ENCODE measurements at regions not wholly inside any gene's neighbourhood (a gene's known extent, or its start where the extent isn't known, plus 50 kb on each side); places are given as distances from the start of the nearest gene placed in this dataset.

DNA sequence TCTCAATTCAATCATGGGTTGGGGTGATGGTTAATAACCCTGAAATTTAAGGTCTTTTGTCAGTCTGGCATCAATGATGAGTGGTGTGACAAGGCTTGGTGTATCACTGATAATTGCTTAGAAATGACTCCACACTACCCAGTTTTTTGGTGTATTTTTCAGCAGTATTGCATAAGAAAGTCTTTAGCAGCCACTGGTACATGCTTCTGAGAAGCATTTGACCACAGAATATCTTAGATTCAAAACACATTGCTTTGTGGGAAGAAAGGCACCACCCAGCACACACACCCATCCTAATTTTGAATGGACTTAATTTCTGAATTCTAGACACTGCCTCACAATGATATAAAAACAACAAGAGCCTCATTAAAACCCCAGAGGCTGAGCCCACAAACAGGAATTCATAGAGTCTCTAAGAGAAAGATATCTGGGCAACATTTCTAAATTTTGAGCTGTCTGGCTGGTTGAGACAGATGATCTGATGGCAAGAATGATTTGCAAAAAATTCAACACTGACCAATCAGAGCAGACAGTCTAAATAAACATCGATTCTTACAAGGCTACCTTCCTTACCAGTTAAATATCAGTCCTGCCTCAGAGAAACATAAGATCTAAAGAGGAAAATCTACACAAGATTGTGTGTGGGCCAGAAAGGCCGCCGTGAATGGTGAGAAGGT, 114.7 kb upstream of the CYP1B1 start:
- Mint-ChIP-seq H3K9me3 (no peaks in the 10 kb centered on the region), H3K27ac (no peak overlapping the region), H3K27me3 (peaks cover 9% of the 10 kb centered on the region), H3K4me1 (peaks cover 6% of the 10 kb centered on the region), H3K4me3 (no peak overlapping the region), H3K36me3 (no peaks in the 10 kb centered on the region)
- no peak for ATAC-seq

DNA sequence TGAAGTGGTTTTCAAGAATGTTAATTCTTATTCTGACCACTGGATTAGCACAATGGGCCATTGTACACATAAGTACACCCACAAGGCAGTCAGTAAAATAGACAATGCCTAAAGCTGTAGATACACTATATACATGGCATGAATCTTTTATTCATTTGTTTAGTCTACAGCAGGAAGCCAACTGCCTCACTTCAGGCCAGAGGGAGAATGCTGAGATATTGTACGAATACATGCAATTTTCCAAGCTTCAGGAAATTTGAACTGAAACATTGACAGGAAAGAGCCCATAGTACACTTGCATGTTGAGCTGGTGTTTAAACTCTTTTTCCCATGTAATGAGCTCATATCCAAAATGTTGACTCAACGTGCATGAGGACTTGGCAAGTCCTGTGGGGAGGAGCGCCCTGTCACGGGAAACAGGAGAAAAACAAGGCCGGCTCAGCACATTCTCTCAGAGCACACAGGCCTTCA, 111.6 kb upstream of the CYP1B1 start:
- H3K27me3 Mint-ChIP-seq: peaks cover 9% of the 10 kb centered on the region
- no peak for ATAC-seq
- peaks cover 22% of the 10 kb centered on the region for H3K4me1 Mint-ChIP-seq
- H3K27ac Mint-ChIP-seq: no peak overlapping the region
- no peak overlapping the region for H3K4me3 Mint-ChIP-seq
- no peaks in the 10 kb centered on the region for H3K9me3 Mint-ChIP-seq
- no peaks in the 10 kb centered on the region for H3K36me3 Mint-ChIP-seq

DNA sequence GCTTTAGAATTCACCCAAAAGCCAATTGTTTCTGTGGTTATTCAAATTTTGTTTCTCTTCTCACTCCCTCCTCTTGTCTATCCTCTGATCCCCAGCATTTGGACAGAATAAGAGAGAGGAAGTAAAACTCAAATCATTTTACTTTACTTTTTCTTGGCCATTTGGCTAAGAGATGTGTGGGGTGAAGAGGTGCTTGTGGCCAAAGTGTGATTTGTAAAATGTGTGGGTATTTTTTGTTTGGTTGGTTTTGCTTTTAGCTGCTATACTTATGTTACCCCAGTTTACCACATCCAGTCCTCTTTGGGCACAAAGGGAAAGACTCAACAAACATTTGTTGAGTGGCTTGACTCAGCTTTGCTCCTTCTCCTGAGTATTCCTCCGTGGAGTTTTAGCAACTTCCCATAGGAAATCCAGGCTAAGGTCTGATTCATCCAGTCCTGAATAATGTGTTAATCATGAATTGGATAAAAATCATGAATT, 109.1 kb upstream of the CYP1B1 start:
- Mint-ChIP-seq H3K27me3 (peaks cover 18% of the 10 kb centered on the region), H3K36me3 (no peaks in the 10 kb centered on the region), H3K9me3 (no peaks in the 10 kb centered on the region), H3K4me1 (peaks cover 22% of the 10 kb centered on the region), H3K4me3 (no peak overlapping the region), H3K27ac (peak overlapping the region; percentile 38)
- ATAC-seq: peak; percentile 91

DNA sequence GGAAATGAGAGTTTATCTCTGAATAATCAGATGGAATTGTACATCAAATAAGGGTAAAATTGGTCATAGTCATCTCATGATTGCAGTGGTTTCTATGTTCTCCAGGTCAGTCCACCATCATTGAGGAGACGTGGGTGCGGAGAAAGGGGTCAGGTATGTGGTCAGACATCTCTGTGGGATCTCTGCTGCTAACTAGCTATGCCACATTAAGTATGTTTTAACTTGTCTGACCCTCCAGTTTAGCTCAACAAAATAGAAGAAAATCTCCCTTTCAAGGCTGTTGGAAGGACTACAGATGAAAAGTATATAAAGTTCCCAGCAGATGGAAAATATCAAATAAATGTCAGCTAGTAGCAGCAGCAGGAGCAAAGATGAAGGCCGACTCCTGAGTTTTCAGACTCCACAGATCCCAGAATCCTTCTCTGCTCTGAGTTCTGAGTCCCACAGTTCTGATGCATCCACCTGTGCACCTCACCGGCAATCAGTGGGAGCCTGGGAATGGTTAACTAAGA, 106.6 kb upstream of the CYP1B1 start:
- H3K9me3 Mint-ChIP-seq: no peaks in the 10 kb centered on the region
- no peaks in the 10 kb centered on the region for H3K36me3 Mint-ChIP-seq
- no peak for ATAC-seq
- peaks cover 21% of the 10 kb centered on the region for H3K27me3 Mint-ChIP-seq
- no peak overlapping the region for H3K4me3 Mint-ChIP-seq
- H3K4me1 Mint-ChIP-seq: peaks cover 31% of the 10 kb centered on the region
- H3K27ac Mint-ChIP-seq: no peak overlapping the region

DNA sequence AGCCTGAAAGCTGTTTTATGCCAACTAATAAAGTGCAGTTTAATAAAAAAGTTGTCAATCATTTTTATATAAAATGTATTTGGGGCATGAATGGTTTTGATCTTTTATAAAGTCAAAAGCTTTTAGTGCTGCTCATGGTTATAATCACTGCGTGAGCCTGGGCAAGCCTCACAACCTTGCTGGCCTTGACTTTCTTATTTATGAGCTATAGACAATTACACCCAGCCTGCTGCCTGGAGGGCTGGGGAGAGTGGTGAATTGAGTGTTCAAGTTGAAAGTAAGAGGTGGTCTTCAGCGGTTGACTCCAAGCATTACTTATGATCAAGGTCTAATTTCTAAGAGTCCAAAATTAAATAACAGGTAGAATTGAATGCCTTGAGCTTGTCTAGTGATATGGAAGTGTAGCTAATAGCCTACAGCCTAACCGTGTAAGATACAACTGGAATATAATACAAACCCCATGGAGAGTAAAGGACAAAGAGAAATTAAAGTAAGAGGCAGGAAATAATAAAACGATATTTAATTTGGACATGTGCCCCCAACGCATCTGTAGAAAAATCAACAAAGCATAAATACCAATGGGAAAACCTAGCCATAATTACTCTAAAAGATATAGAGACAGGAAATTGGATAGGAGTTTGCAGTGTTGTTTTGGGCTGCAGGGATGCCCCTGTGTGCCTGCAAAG, 106.0 kb upstream of the CYP1B1 start:
- peaks cover 21% of the 10 kb centered on the region for H3K27me3 Mint-ChIP-seq
- H3K27ac Mint-ChIP-seq: no peak overlapping the region
- H3K4me1 Mint-ChIP-seq: peaks cover 31% of the 10 kb centered on the region
- H3K4me3 Mint-ChIP-seq: no peak overlapping the region
- H3K36me3 Mint-ChIP-seq: no peaks in the 10 kb centered on the region
- ATAC-seq: no peak
- H3K9me3 Mint-ChIP-seq: no peaks in the 10 kb centered on the region

DNA sequence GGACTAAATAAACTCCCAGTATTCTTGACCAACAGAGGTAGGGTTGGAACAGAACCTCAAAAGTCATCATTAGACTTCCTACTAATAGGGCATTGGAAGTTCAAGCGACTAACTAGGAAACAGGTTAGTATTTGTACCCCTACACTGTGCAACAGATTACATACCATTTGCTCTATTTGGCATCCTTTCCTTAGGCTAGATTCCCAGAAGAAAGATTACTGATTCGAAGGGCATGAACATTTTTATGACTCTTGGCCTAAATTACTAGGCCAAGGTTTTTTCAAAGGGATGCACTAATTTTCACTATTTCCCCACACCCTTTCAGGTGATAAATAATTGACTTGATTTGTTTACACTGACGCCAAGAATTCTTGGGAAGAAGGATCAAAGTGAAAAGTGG, 104.8 kb upstream of the CYP1B1 start:
- no peak overlapping the region for H3K27ac Mint-ChIP-seq
- peaks cover 21% of the 10 kb centered on the region for H3K27me3 Mint-ChIP-seq
- H3K36me3 Mint-ChIP-seq: no peaks in the 10 kb centered on the region
- no peak overlapping the region for H3K4me3 Mint-ChIP-seq
- peaks cover 26% of the 10 kb centered on the region for H3K4me1 Mint-ChIP-seq
- no peaks in the 10 kb centered on the region for H3K9me3 Mint-ChIP-seq
- ATAC-seq: no peak

DNA sequence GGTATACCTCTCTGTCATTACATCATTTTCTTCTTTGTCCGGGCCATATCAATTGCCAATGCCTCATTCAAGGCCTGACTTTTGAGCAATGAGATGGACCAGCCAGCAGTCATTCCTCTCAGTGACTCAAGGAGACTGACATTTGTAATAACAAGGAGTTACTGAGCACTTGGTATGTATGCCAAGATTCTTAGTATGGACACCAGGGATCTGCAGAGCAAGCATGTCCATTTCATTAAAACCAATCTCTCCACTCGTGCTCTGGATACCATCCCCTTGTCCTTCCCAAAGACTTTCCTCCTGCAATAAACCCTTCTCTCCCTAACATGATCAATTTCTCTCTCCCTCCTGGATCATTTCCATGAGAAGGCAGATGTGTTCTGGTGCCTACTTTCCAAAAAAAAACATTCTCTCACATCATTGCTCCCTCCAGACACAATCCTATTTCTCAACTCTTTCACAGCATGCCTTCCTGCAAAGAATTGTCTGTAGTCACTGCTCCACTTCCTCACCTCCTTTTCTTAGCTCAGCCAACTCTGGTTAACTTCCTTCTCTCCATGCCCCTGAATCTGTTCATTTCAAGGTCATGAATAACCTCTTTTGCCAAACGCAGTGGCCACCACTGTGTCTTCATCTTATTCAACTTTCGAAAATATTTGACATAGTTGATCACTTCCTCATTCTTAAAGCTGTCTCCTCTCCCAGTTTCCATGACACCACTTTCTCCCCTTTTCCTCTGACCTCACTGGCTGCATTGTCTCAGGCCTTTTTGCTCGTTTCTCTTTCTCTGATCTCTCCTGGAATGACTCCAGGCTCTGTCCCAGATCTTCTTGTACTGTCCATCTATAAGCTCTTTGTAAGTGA, 102.8 kb upstream of the CYP1B1 start:
- peak; percentile 78 for ATAC-seq

DNA sequence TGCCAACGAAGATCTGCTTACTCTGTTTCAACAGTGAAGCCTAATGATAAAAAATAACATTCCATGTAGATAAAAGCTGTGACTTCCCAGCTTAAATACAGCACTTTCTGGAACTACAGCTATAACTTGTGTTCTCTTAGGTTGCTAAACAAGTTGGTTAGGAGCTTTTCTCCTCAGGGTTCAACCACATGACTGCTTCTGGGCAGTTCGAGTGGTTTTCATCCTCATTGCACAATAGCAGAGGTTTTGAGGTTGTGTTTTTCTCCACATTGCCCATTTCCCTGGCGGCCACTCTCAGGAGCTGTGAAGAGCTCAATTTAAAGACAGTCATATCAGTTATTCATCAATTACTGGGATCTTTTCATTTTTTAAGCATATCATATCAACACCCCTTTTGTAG, 102.2 kb upstream of the CYP1B1 start:
- Mint-ChIP-seq H3K27me3 (peaks cover 21% of the 10 kb centered on the region), H3K4me3 (no peak overlapping the region), H3K4me1 (peaks cover 9% of the 10 kb centered on the region), H3K9me3 (no peaks in the 10 kb centered on the region), H3K27ac (no peak overlapping the region), H3K36me3 (no peaks in the 10 kb centered on the region)
- ATAC-seq: no peak

More for the DNA sequence above, 102.8 kb upstream of the CYP1B1 start:
- Mint-ChIP-seq H3K4me3 (no peak overlapping the region), H3K4me1 (peaks cover 9% of the 10 kb centered on the region), H3K27ac (no peak overlapping the region), H3K27me3 (peaks cover 21% of the 10 kb centered on the region), H3K9me3 (no peaks in the 10 kb centered on the region), H3K36me3 (no peaks in the 10 kb centered on the region)

DNA sequence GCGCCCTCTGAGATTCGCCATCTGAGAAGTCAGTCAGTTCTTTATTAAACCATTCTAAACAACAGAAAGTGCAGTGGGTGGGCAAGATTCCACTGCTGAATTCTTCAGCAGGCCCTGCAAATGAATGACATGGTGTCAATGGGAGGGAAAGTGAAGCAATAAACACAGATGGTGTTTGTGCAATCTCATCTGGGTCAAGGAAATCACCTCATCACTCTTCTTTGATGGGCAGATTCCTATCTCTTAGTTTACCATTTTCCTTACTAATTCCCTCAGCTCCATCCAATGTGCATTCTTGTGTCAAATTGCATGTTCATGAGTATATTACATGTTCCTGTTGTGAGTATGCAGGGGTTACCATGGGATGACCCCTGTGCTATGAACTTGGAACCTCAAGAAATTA, 100.7 kb upstream of the CYP1B1 start:
- no peak for ATAC-seq
- Mint-ChIP-seq H3K27me3 (peaks cover 25% of the 10 kb centered on the region), H3K4me3 (no peak overlapping the region), H3K9me3 (no peaks in the 10 kb centered on the region), H3K4me1 (peaks cover 9% of the 10 kb centered on the region), H3K27ac (no peak overlapping the region), H3K36me3 (no peaks in the 10 kb centered on the region)

DNA sequence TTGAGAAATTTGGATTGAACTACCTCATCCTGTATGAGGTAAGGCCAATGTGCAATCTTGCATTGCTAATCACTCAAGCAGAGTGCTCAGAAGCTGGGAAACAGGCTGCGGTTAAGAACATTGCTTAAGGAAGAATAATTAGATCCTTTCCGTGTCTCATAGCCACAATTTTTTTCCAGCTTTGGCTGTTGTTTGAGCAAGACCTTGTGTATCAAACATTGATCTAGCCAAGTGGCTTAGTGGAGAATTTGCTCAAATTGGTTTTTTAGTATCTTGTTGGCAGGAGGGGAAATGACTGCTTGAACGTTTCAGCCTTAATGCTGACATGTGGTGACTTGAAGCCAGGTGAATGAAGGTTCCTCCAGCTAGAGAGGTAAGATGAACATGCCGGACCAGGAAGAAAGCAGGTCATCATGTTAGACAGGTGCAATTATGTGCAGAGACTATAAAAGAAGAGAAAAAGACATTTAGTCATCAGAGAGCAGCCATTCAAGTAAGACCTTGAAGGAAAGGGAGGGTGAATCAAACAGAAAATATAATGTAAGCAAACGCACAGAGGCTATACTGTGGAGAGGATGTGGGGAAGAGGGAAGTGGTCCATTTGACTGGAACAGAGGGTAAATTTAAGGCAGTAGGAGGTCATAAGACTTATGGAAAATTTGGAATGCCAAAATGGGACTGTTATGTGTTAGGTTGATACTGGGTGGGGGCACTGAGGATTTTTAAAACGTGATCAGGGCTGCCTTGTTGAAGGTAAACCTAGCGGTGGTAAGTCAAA, 98.9 kb upstream of the CYP1B1 start:
- no peak overlapping the region for H3K27ac Mint-ChIP-seq
- no peaks in the 10 kb centered on the region for H3K9me3 Mint-ChIP-seq
- ATAC-seq: no peak
- peaks cover 31% of the 10 kb centered on the region for H3K27me3 Mint-ChIP-seq
- H3K36me3 Mint-ChIP-seq: no peaks in the 10 kb centered on the region
- no peak overlapping the region for H3K4me3 Mint-ChIP-seq
- peaks cover 9% of the 10 kb centered on the region for H3K4me1 Mint-ChIP-seq

DNA sequence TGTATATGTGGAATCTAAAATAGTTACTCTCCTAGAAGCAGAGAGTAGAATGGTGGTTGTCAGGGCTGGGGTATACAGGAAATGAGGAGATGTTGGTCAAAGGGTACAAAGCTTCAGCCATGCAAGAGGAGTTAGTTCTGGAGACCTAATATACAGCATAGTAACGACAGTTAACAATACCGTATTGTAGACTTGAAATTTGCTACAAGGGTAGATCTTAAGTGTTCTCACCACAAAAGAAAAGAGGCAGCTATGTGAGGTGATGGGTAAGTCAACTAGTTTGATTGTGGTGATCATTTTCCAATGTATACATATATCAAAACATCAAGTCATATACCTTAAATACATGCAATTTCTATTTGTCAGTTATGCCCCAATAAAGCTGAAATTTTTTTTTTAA, 98.2 kb upstream of the CYP1B1 start:
- H3K4me1 Mint-ChIP-seq: peaks cover 6% of the 10 kb centered on the region

DNA sequence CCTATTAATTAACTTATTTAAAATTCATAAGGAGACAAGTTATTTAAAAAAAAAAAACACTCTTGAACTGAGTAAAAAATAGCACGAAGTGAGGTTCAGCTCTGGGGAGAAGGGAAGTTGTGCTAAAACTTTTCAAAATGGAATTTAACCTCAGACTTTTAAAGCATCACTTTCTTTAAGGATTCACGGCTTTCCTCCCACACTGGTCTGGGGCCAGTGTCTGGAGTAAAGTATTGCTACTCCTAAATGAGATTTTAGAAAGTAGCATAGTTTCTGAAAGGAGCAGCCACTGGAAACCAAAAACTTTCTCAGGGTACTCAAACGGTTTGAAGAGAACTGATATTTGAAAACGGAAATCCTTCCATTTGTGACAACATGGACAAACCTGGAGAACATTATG, 97.7 kb upstream of the CYP1B1 start:
- H3K27me3 Mint-ChIP-seq: peaks cover 26% of the 10 kb centered on the region
- H3K4me3 Mint-ChIP-seq: no peak overlapping the region
- H3K27ac Mint-ChIP-seq: no peak overlapping the region
- peaks cover 1% of the 10 kb centered on the region for H3K4me1 Mint-ChIP-seq
- ATAC-seq: no peak
- H3K9me3 Mint-ChIP-seq: no peaks in the 10 kb centered on the region
- H3K36me3 Mint-ChIP-seq: no peaks in the 10 kb centered on the region

More for the DNA sequence above, 98.2 kb upstream of the CYP1B1 start:
- no peak for ATAC-seq
- no peak overlapping the region for H3K27ac Mint-ChIP-seq
- no peaks in the 10 kb centered on the region for H3K9me3 Mint-ChIP-seq
- no peak overlapping the region for H3K4me3 Mint-ChIP-seq
- H3K27me3 Mint-ChIP-seq: peaks cover 31% of the 10 kb centered on the region
- H3K36me3 Mint-ChIP-seq: no peaks in the 10 kb centered on the region

DNA sequence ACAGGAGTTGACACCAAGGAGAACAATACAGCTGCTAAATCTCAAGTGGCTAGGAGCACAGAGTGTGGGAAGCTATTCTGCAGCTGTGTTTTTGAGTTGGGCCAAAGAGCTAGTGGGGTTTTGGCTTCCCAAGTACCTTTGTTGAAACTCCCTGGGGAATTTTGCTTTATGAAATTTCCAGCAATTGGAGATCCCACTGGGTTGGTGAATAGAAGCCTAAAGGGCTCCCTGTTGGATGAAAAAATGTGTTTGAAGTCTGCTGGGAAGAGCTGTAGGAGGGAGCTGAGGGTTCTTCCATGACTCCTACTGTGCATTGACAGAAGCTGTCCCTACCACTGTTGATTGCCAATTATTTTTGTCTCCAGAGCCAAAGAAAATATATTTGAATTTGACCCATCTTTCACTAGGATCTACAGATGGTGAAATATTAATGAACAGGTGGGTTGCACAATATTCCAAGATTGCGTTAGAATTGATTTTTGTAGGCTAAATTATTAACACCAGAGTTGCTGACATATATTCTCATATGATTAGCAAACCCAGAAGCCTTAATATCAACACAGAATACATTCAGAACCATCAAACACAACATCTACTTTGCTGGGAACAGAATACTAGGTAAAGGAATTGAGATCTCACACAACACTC, 95.4 kb upstream of the CYP1B1 start:
- H3K4me3 Mint-ChIP-seq: no peak overlapping the region
- no peak for ATAC-seq
- H3K9me3 Mint-ChIP-seq: no peaks in the 10 kb centered on the region
- H3K27ac Mint-ChIP-seq: no peak overlapping the region
- H3K27me3 Mint-ChIP-seq: peaks cover 23% of the 10 kb centered on the region
- H3K4me1 Mint-ChIP-seq: no peaks in the 10 kb centered on the region
- no peaks in the 10 kb centered on the region for H3K36me3 Mint-ChIP-seq

DNA sequence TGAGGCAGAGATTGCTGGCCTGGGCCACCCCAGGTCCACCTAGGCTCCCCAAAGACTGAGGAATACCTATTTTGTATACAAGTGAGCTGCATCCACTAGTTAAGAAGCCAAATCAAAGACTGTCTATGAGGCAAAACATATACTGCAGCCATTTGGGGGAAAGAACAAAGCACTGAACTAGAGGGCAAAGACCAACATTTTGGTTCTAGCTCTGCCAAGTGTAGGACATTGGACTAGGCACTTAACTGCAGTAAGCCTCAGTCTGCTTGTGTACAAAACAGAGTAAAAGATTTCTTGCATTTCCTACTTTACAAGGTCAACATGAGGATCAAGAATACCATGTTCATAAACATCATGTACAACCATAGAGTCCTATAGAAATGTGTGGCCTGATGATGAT, 94.8 kb upstream of the CYP1B1 start:
- Mint-ChIP-seq H3K4me3 (no peak overlapping the region), H3K36me3 (no peaks in the 10 kb centered on the region), H3K4me1 (no peaks in the 10 kb centered on the region), H3K9me3 (no peaks in the 10 kb centered on the region), H3K27ac (no peak overlapping the region), H3K27me3 (peaks cover 23% of the 10 kb centered on the region)
- ATAC-seq: no peak
